T-cell (primary cell): ENCODE measurements at regions not wholly inside any gene's neighbourhood (a gene's known extent, or its start where the extent isn't known, plus 50 kb on each side); places are given as distances from the start of the nearest gene placed in this dataset.

Experiments
- ATAC-seq, 4 experiments: fragments of 200-7000 bp in 3 of 4; fragments of 150-1000 bp in 1 of 4; cut with Tn5 transposase; replicated peaks in 1 of 4; 1 replicate in 3 of 4; 2 replicates in 1 of 4; pipeline ENCODE4 v1.10.0; 2021; ENCODE audit warnings: moderate library complexity in 3 of 4, mild to moderate bottlenecking in 2 of 4, moderate number of reproducible peaks in 1 of 4
- CTCF ChIA-PET, 2 donors: fragments of 300-600 bp; sonication (Branson Sonifier 250); formaldehyde crosslinking; loops; one replicate each; lab custom pipeline; 2022; ENCODE audit warnings: antibody characterized with exemption in 2 of 2; lab: Charles Lee
- POLR2A ChIA-PET, 2 donors: fragments of 300-600 bp; sonication (Branson Sonifier 250); formaldehyde crosslinking; loops; one replicate each; lab custom pipeline; 2022; ENCODE audit warnings: antibody characterized with exemption in 2 of 2; lab: Charles Lee
- DNase-seq, 35 experiments: peaks; one replicate each; pipeline versions ENCODE4 v3.0.0 to v3.0.0-alpha.2; 2013 to 2023
- H3K27ac ChIP-seq: one replicate; pipeline ENCODE4 v1.5.1; 2013; ENCODE audit warnings: low read length
- H3K27me3 ChIP-seq, 2 experiments: replicated peaks in 1 of 2; 1 replicate in 1 of 2; 2 replicates in 1 of 2; pipeline versions ENCODE4 v1.6.1 to v1.7.0; 2013; ENCODE audit warnings: low read length in 1 of 2, mixed read lengths in 1 of 2; ENCODE audit not compliant: control insufficient read depth in 2 of 2, insufficient read depth in 2 of 2; ENCODE audit errors: extremely low read depth in 1 of 2
- H3K36me3 ChIP-seq, 2 donors: 1 replicate in 1 of 2; 2 replicates in 1 of 2; pipeline versions ENCODE4 v1.6.1 to v1.7.0; 2013; ENCODE audit warnings: low read length in 1 of 2; ENCODE audit not compliant: control insufficient read depth in 2 of 2, insufficient read depth in 1 of 2; ENCODE audit errors: extremely low read depth in 1 of 2
- H3K4me1 ChIP-seq, 2 experiments: 1 replicate in 1 of 2; 2 replicates in 1 of 2; pipeline versions ENCODE4 v1.6.1 to v1.7.0; 2013; ENCODE audit warnings: low read length in 2 of 2, mixed read lengths in 1 of 2; ENCODE audit not compliant: insufficient read depth in 2 of 2, control insufficient read depth in 1 of 2; ENCODE audit errors: extremely low read depth in 1 of 2
- H3K4me3 ChIP-seq, 2 donors: 1 replicate in 1 of 2; 2 replicates in 1 of 2; pipeline versions ENCODE4 v1.5.1 to v1.7.0; 2013; ENCODE audit warnings: mild to moderate bottlenecking in 2 of 2, low read length in 1 of 2, moderate library complexity in 1 of 2; ENCODE audit not compliant: control insufficient read depth in 1 of 2; ENCODE audit errors: extremely low read depth in 1 of 2
- H3K9me3 ChIP-seq: 2 replicates; pipeline ENCODE4 v1.7.0; 2013
- H3K27ac Mint-ChIP-seq, 2 donors: one replicate each; pipeline ENCODE4 v1.8.0; 2020 to 2021; ENCODE audit warnings: mild to moderate bottlenecking in 2 of 2, mixed read lengths in 2 of 2
- H3K27me3 Mint-ChIP-seq, 2 donors: one replicate each; pipeline ENCODE4 v1.8.0; 2021 to 2022; ENCODE audit warnings: mixed read lengths in 2 of 2
- H3K36me3 Mint-ChIP-seq: one replicate; pipeline ENCODE4 v1.8.0; 2021; ENCODE audit warnings: mixed read lengths
- H3K4me1 Mint-ChIP-seq, 3 donors: one replicate each; pipeline ENCODE4 v1.8.0; 2020 to 2022; ENCODE audit warnings: mixed read lengths in 3 of 3, mild to moderate bottlenecking in 1 of 3
- H3K4me3 Mint-ChIP-seq, 3 donors: one replicate each; pipeline ENCODE4 v1.8.0; 2020 to 2022; ENCODE audit warnings: mild to moderate bottlenecking in 3 of 3, mixed read lengths in 3 of 3, moderate library complexity in 3 of 3
- H3K9me3 Mint-ChIP-seq, 3 donors: one replicate each; pipeline ENCODE4 v1.8.0; 2020 to 2022; ENCODE audit warnings: mixed read lengths in 3 of 3
- WGBS: methylation state at CpG from one replicate; pipeline ENCODE4 v1.1.5; 2013; ENCODE audit warnings: missing lambda C conversion rate; ENCODE audit not compliant: insufficient coverage; 5-methylcytosine and 5-hydroxymethylcytosine counted together

- no peaks in the 10 kb centered on the region for H3K36me3 ChIP-seq
- Mint-ChIP-seq H3K9me3 (peaks cover 4 to 20% (median 13%) of the 10 kb centered on the region in 3 donors), H3K4me1 (no peaks in the 10 kb centered on the region), H3K36me3 (no peaks in the 10 kb centered on the region), H3K27ac (no peak overlapping the region), H3K4me3 (no peak overlapping the region), H3K27me3 (no peaks in the 10 kb centered on the region)
- ATAC-seq (no peak), DNase-seq (no peak)
- no peaks in the 10 kb centered on the region for H3K9me3 ChIP-seq
- no peak overlapping the region for H3K27ac ChIP-seq
- H3K27me3 ChIP-seq = no peaks in the 10 kb centered on the region
- H3K4me3 ChIP-seq = no peak overlapping the region
- H3K4me1 ChIP-seq = no peaks in the 10 kb centered on the region
- POLR2A ChIA-PET = no interaction called here
- WGBS = no CpG with 5 or more reads among the region's 1 CpG
- CTCF ChIA-PET = no interaction called here
These were observed 198.9 kb downstream of the LURAP1L start for GRCh38 chr9:12973710-12974109.

- H3K9me3 Mint-ChIP-seq = peaks cover 4 to 20% (median 13%) of the 10 kb centered on the region in 3 donors
- ChIA-PET POLR2A (no interaction called here), CTCF (no interaction called here)
- 60% methylated on average over 1 of the region's 1 CpG for WGBS
- no peaks in the 10 kb centered on the region for H3K27me3 ChIP-seq
- H3K9me3 ChIP-seq = no peaks in the 10 kb centered on the region
- no peak for ATAC-seq
- no peak overlapping the region for H3K27ac ChIP-seq
- H3K4me3 ChIP-seq = no peak overlapping the region
- H3K4me3 Mint-ChIP-seq = no peak overlapping the region
- H3K36me3 Mint-ChIP-seq = no peaks in the 10 kb centered on the region
- no peaks in the 10 kb centered on the region for H3K4me1 ChIP-seq
- no peak overlapping the region for H3K27ac Mint-ChIP-seq
- no peaks in the 10 kb centered on the region for H3K27me3 Mint-ChIP-seq
- no peak for DNase-seq
- no peaks in the 10 kb centered on the region for H3K4me1 Mint-ChIP-seq
- H3K36me3 ChIP-seq = no peaks in the 10 kb centered on the region
These were observed 199.9 kb downstream of the LURAP1L start for GRCh38 chr9:12974671-12975070.

GRCh38 chr9:12975496-12975895, 200.7 kb downstream of the LURAP1L start:
- Histone ChIP-seq H3K27ac (no peak overlapping the region), H3K4me3 (no peak overlapping the region), H3K36me3 (no peaks in the 10 kb centered on the region), H3K27me3 (no peaks in the 10 kb centered on the region), H3K9me3 (no peaks in the 10 kb centered on the region), H3K4me1 (no peaks in the 10 kb centered on the region)
- DNase-seq (no peak), ATAC-seq (no peak)
- POLR2A ChIA-PET = no interaction called here
- Mint-ChIP-seq H3K4me1 (no peaks in the 10 kb centered on the region), H3K27me3 (no peaks in the 10 kb centered on the region), H3K4me3 (no peak overlapping the region), H3K9me3 (peaks cover 4 to 20% (median 13%) of the 10 kb centered on the region in 3 donors), H3K27ac (no peak overlapping the region), H3K36me3 (no peaks in the 10 kb centered on the region)
- WGBS = no CpG with 5 or more reads among the region's 2 CpGs
- CTCF ChIA-PET = interaction anchor here in 1 of 2 donors (0.7 kb wide), 1 partner anchor 16 kb away, joined by 4 read pairs; no protein-coding TSS in a partner anchor

- no peaks in the 10 kb centered on the region for H3K36me3 Mint-ChIP-seq
These were observed 205.4 kb downstream of the LURAP1L start for GRCh38 chr9:12980085-12980851.

GRCh38 chr9:12988258-12988657, 213.4 kb downstream of the LURAP1L start:
- Histone ChIP-seq H3K4me3 (no peak overlapping the region), H3K9me3 (no peaks in the 10 kb centered on the region), H3K27ac (no peak overlapping the region), H3K4me1 (no peaks in the 10 kb centered on the region), H3K27me3 (no peaks in the 10 kb centered on the region), H3K36me3 (no peaks in the 10 kb centered on the region)
- Mint-ChIP-seq H3K4me1 (no peaks in the 10 kb centered on the region), H3K36me3 (no peaks in the 10 kb centered on the region), H3K4me3 (no peak overlapping the region), H3K9me3 (peaks cover 9 to 14% (median 14%) of the 10 kb centered on the region in 3 donors), H3K27ac (no peak overlapping the region), H3K27me3 (no peaks in the 10 kb centered on the region)
- no peak for ATAC-seq
- ChIA-PET POLR2A (no interaction called here), CTCF (no interaction called here)
- WGBS = no CpG with 5 or more reads among the region's 1 CpG
- no peak for DNase-seq

More at GRCh38 chr9:12980085-12980851, 205.4 kb downstream of the LURAP1L start:
- WGBS = 73% methylated on average over 2 of the region's 3 CpGs
- Mint-ChIP-seq H3K27me3 (no peaks in the 10 kb centered on the region), H3K4me3 (no peak overlapping the region), H3K9me3 (peaks cover 4 to 22% (median 17%) of the 10 kb centered on the region in 3 donors), H3K4me1 (no peaks in the 10 kb centered on the region), H3K27ac (no peak overlapping the region)
- Histone ChIP-seq H3K9me3 (no peaks in the 10 kb centered on the region), H3K36me3 (no peaks in the 10 kb centered on the region), H3K27ac (no peak overlapping the region), H3K27me3 (no peaks in the 10 kb centered on the region), H3K4me1 (no peaks in the 10 kb centered on the region), H3K4me3 (no peak overlapping the region)
- ATAC-seq (no peak), DNase-seq (no peak)
- ChIA-PET POLR2A (no interaction called here), CTCF (no interaction called here)

GRCh38 chr9:12989669-12990068, 214.8 kb downstream of the LURAP1L start:
- H3K9me3 Mint-ChIP-seq = peaks cover 11 to 14% (median 11%) of the 10 kb centered on the region in 3 donors
- Histone ChIP-seq H3K36me3 (no peaks in the 10 kb centered on the region), H3K27ac (no peak overlapping the region), H3K4me3 (no peak overlapping the region), H3K4me1 (no peaks in the 10 kb centered on the region), H3K9me3 (no peaks in the 10 kb centered on the region), H3K27me3 (no peaks in the 10 kb centered on the region)
- H3K36me3 Mint-ChIP-seq = no peaks in the 10 kb centered on the region
- no peak overlapping the region for H3K4me3 Mint-ChIP-seq
- POLR2A ChIA-PET = no interaction called here
- DNase-seq = no peak
- H3K27me3 Mint-ChIP-seq = no peaks in the 10 kb centered on the region
- no peak overlapping the region for H3K27ac Mint-ChIP-seq
- CTCF ChIA-PET = no interaction called here
- no peak for ATAC-seq
- no peaks in the 10 kb centered on the region for H3K4me1 Mint-ChIP-seq
